ENCODE measurements at regions not wholly inside any gene's neighbourhood (a gene's known extent, or its start where the extent isn't known, plus 50 kb on each side); places are given as distances from the start of the nearest gene placed in this dataset.
A peak's percentile ranks its signal among the peaks of the same experiment; 100 is the strongest.

- DNase-seq (ENCODE audit: low read depth), result no peak
Observed at GRCh38 chr13:79711631-79712030, 230.7 kb downstream of the NDFIP2 start.

DNA sequence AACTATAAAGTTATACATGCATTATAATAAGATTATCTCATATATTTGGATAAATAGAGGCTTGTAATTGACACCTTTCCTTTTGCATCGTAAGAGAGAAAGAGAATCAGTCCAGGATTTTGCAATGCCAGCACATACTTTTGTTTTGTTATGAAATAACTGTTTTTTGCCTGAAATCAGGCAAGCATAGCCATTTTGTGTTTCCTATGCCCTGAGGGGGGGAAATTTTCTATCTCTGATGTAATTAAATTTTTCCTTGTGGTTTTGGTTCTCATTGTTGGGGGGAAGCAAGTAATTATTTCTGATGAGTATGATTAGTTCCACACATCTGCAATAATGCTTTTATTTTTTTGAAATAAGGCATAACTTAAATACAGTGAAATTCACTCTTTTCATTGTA is 229.4 kb downstream of the NDFIP2 start:
- DNase-seq (ENCODE audit: low read depth), result no peak

DNA sequence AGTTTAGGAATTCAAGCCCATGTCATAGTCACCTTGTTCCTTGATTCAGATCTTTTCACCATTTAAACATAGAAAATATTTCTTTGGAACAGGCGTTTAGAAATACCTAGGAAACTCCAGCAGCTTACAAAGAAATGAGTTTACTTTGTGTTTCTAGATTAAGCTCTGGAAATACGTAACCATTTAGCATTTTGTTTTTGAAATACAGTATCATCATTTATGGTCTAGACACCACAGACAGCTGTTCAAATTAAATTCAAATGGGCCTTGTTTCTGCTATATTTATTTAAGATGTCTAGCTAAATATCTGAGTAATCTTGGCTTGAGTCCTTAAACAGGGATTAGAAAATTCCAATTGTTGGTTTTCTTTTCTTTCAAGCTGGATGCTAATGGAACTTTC is 228.5 kb downstream of the NDFIP2 start:
- no peak for DNase-seq (ENCODE audit: low read depth)

- no peak for DNase-seq (ENCODE audit: low read depth)
Observed at GRCh38 chr13:79703772-79704171, 222.8 kb downstream of the NDFIP2 start.

DNA sequence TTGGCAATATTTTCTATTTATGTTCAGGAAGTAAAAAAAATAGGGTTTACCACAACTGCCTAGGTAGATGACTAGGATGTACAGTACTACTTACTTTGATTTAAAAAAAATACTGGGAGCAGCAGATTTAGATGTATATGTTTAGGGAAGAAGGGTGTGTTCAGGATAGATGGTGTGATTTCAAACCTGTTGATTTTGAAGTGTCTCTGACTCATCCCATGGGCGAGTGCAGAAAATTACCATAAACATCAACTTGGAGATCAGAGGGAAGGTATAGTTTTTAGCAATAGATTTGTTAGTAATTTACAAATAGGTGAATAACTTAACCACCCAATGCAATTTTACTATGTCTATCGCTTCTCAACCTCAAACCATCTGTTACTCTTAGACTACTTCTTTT is 214.8 kb downstream of the NDFIP2 start:
- DNase-seq (ENCODE audit: low read depth), result no peak

DNA sequence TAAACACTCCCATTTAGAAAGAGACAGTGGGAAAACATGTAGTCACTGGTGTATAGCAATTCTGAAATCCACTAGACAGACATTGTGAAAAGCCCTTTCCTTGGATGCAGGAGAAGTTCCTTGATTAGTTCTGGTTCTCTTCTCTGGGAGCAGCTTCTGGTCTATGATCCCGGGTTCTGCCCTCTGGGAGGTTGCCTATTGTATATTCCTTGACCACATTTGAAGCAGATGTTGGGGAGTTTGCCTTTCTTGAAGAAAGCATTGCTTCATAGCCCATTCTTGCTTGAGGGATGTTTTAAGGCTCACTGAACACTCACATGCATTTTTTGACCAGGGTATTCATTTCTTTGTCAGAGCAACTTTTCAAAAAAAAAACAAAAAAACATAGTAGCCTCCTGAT is 211.9 kb downstream of the NDFIP2 start:
- no peak for DNase-seq (ENCODE audit: low read depth)

DNA sequence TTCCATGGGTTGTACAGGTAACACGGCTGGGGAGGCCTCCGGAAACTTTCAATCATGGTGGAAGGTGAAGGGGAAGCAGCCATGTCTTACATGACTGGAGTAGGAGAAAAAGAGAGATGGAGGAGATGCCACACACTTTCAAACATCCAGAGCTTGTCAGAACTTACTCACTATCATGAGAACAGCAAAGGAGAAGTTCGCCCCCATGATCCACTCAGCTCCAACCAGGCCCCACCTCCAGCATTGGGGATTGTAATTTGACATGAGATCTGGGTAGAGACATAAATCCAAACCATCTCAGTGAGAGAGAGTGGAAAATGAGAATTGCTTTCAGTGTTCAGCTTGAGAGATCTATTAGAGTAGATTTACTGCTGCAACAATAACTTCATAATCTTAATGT is 210.9 kb downstream of the NDFIP2 start:
- no peak for DNase-seq (ENCODE audit: low read depth)

DNA sequence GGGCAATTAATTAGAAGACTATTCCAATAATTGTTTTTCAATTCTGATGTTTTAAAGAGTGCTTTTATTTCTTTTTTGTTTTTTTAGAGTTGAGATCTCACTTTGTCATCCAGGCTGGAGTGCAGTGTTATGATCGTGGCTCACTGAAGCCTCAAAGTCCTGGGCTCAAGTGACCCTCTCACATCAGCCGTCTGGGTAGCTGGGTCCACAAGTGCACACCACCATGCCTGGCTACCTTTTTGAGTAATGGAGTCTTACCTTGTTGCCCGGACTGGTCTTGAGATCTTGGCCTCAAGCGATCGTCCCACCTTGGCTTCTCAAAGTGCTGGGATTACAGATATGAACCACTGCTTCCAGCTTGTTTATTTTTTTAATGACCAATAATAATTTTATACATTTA is 207.8 kb downstream of the NDFIP2 start:
- no peak for DNase-seq (ENCODE audit: low read depth)

DNA sequence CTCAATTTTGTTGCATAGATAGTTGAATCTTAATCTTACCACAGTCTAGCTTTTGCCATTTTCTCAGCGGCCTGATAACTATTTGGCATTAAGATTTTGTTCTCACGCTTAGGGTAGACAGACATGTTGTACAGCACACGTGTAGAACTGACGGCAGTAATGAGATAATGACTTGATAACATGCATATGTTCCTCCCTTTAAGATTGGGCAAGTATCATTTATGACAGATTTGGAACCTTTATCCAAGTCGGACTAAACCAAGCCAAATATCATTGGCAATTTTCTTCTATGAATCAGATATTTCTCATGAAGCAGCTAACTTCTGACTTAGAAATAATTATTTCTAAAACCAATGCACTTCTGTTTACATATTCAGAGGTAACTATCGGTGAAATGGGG is 205.5 kb downstream of the NDFIP2 start:
- DNase-seq (ENCODE audit: low read depth), result no peak

- DNase-seq (ENCODE audit: low read depth), result no peak
Observed at GRCh38 chr13:79684371-79684770, 203.4 kb downstream of the NDFIP2 start.

- DNase-seq (ENCODE audit: low read depth), result no peak
Observed at GRCh38 chr13:79682164-79682563, 201.2 kb downstream of the NDFIP2 start.

- DNase-seq (ENCODE audit: low read depth), result no peak
Observed at GRCh38 chr13:79681069-79681468, 200.1 kb downstream of the NDFIP2 start.

DNA sequence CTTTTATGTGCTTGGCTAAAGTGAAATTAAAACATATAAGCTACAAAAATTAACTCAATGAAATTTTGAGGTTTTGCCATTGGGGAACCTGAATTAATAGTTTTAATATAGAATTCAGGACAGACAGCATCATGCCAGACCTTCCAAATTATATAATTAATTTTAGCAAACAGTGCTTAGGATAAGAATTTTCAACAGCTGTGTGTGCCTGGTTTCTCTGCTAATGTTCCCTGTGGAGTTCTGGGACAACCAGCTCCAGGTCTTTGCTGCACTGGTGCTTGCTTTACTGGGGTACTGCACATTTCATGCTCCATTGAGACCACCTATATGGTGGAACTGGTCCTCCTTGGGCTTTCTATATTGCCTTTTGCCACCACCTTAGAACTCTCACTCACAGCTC is 199.5 kb downstream of the NDFIP2 start:
- DNase-seq (ENCODE audit: low read depth), result no peak

GRCh38 chr13:79679334-79679733 is 198.4 kb downstream of the NDFIP2 start:
- peak; percentile 12 for DNase-seq (ENCODE audit: low read depth)

- DNase-seq (ENCODE audit: low read depth), result no peak
Observed at GRCh38 chr13:79678100-79678499, 197.1 kb downstream of the NDFIP2 start.

DNA sequence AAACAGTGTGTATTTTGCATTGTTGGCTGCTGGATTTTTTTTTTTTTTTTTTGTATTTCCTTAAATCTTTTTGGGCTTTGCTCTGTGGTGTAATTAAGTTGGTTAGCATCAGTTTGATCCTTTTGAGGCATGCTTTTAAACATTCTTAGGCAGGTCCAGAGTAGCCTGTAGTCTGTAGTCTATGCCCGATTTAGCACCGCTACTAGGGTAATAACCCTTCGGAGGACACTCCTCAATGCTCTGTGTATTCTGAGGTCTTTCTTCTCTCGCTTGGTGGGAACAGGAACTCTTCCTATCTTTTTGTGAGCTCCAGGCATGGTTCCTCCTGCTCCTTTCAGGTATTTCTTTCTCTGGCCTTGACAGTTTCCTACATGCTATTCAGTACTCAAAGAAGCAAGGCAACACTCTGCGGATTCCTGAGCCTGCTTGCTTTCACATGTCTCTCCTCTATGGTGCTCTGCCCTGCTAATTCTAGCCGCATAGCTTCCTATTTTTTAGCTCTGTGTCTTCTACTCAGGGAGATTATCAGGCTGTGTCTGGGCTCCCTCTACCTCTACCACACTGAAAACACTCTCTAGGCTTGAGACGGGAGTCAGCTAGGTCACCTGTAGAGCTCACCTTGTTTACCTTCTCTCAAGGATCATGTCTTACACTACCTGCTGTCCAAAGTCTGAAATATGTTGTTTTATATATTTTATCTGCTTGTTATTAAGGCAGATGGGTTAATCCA is 195.1 kb downstream of the NDFIP2 start:
- DNase-seq (ENCODE audit: low read depth), result no peak

DNA sequence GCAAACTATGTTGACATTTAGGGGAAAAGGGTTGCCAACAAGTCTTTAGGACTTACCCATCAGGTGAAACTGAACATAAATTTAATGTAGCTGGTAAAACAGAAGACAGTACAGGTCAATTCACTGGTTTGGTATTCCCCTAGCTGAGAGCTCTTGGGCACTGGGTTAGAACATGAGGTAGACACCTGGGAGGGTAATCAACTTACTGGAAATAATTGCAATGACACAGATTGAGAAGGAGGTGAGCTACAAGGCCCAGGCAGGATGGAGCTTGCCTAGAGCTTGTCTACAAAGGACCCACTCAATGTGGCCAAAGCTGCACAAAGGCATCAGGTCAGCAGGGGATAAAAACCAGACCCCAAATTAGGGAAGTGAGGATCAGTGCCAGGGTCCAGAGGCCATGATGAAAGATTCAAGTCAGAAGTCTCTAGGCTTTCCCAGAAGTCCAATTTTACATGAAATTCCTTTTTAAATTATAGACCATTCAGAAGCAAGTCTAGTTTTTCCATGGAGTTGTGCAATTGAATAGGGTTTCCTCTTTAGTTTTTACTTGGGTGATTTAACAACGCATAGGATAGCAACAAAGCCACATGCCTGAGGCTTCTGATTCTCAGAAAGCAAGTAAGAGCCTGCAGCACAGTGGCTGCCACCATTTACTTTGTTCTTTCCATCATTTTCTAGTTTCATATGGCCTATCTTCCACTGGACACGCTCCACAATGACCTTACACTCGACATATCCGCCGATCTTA is 194.0 kb downstream of the NDFIP2 start:
- DNase-seq (ENCODE audit: low read depth), result no peak

DNA sequence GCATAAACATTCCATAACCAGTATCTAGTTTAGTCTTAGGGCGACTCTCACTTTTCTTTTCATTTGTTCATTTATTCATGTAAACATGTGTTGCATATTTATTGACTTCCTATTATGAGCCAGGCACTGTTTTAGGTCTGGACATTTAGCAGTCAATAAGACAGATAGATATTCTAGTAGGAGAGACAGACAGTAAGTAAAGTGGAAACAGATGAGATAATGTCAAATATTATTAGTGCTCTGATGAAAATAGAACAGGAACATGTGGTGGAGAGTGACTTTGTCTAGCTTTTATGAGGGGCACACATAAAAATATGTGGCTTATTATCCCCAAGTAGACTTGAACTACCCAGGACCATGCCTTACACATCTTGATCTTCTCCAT is 193.0 kb downstream of the NDFIP2 start:
- DNase-seq (ENCODE audit: low read depth), result no peak

GRCh38 chr13:79673310-79673992 is 192.5 kb downstream of the NDFIP2 start:
- no peak for DNase-seq (ENCODE audit: low read depth)

- DNase-seq (ENCODE audit: low read depth), result no peak
Observed at GRCh38 chr13:79671420-79671819, 190.5 kb downstream of the NDFIP2 start.

- no peak for DNase-seq (ENCODE audit: low read depth)
Observed at GRCh38 chr13:79668201-79668752, 187.3 kb downstream of the NDFIP2 start.

- DNase-seq (ENCODE audit: low read depth), result no peak
Observed at GRCh38 chr13:79667771-79668170, 186.8 kb downstream of the NDFIP2 start.

All from GM04503 (cell line).